A673 (cell line): ENCODE measurements at regions not wholly inside any gene's neighbourhood (a gene's known extent, or its start where the extent isn't known, plus 50 kb on each side); places are given as distances from the start of the nearest gene placed in this dataset.

ENCODE experiments used
- BruUV-seq: library from RNA; stranded (reverse); fragments of 400-500 nt; replicated peaks from 2 replicates; lab custom pipeline; 2021; lab: Mats Ljungman, UMichigan
- CTCF ChIA-PET: fragments of 300-600 bp; sonication (Branson Sonifier 250); formaldehyde crosslinking; loops from one replicate; lab custom pipeline; 2022; ENCODE audit warnings: antibody characterized with exemption; lab: Charles Lee
- POLR2A ChIA-PET: fragments of 300-600 bp; sonication (Branson Sonifier 250); formaldehyde crosslinking; loops from one replicate; lab custom pipeline; 2022; ENCODE audit warnings: antibody characterized with exemption; ENCODE audit not compliant: low non-redundant PET; lab: Charles Lee
- DNase-seq: peaks from one replicate; pipeline ENCODE4 v3.0.0-alpha.2; 2015; ENCODE audit warnings: low spot score
- H3K27ac ChIP-seq: fragments of 200-600 bp; sonication (generic); 2 replicates; pipeline ENCODE4 v1.5.1; 2016; ENCODE audit warnings: mixed run types, low read depth, mild to moderate bottlenecking, mixed read lengths, antibody characterized with exemption, low read length; ENCODE audit not compliant: poor library complexity, severe bottlenecking
- H3K27me3 ChIP-seq: fragments of 200-600 bp; sonication (generic); replicated peaks from 2 replicates; pipeline ENCODE4 v1.6.1; 2017; ENCODE audit warnings: mixed run types, low read depth, mild to moderate bottlenecking, mixed read lengths, antibody characterized with exemption, low read length; ENCODE audit not compliant: insufficient read depth, poor library complexity
- H3K36me3 ChIP-seq: fragments of 200-600 bp; sonication (generic); 2 replicates; pipeline ENCODE4 v1.6.1; 2016; ENCODE audit warnings: mixed run types, mild to moderate bottlenecking, mixed read lengths, antibody characterized with exemption, low read length; ENCODE audit not compliant: insufficient read depth, poor library complexity, severe bottlenecking
- H3K4me1 ChIP-seq: fragments of 200-600 bp; sonication (generic); 2 replicates; pipeline ENCODE4 v1.6.1; 2017; ENCODE audit warnings: mixed run types, mild to moderate bottlenecking, mixed read lengths, antibody characterized with exemption, low read length; ENCODE audit not compliant: insufficient read depth, poor library complexity, severe bottlenecking
- H3K4me3 ChIP-seq: fragments of 200-600 bp; sonication (generic); 2 replicates; pipeline ENCODE4 v1.5.1; 2016; ENCODE audit warnings: low read depth, mixed run types, mild to moderate bottlenecking, mixed read lengths, low read length; ENCODE audit not compliant: poor library complexity, severe bottlenecking
- H3K9me3 ChIP-seq: fragments of 200-600 bp; sonication (generic); 2 replicates; pipeline ENCODE4 v1.6.1; 2016; ENCODE audit warnings: mixed run types, low read depth, mild to moderate bottlenecking, mixed read lengths, antibody characterized with exemption, low read length; ENCODE audit not compliant: poor library complexity, severe bottlenecking
- EZH2 ChIP-seq: fragments of 200-600 bp; sonication (generic); IDR thresholded peaks from 2 replicates; pipeline ENCODE4 v1.6.1; 2017; ENCODE audit warnings: borderline replicate concordance, low read depth, mild to moderate bottlenecking, mixed read lengths, antibody characterized with exemption, low read length; ENCODE audit not compliant: poor library complexity, severe bottlenecking
- intact Hi-C: fragments of 100-400 bp; cut with micrococcal nuclease; formaldehyde crosslinking; loops from one replicate; pipeline ENCODE4 v1.10.0; 2022; ENCODE audit not compliant: unreplicated experiment
- TF ChIP-seq, protein P1 (sequence below): fragments of 300-800, 200-600 bp; sonication (generic); conservative IDR thresholded peaks from 2 replicates; pipeline ENCODE4 v1.5.1; 2017; ENCODE audit warnings: low read depth, mild to moderate bottlenecking, antibody characterized with exemption, low read length, moderate library complexity, mixed read lengths

DNA sequence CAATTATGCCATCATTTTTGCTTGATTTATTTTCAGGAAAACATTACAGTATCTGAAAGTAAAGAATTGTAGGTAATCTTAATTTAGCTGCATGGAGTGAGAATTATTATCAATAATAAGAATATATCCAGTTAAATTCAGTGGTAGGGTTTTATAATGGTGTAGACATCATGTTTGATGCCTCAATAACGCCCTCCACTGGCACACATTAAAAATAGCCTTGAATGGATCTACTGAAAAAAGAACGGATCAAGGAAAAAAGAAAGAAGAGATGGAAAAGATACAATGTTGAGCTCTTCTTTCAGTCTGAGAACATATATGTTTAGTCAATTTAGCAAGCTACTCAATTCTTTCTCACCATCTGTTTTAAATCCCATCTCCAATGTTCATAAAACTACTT is 319.2 kb downstream of the CDC14C start:
- intact Hi-C loops = no loop called here
- DNase-seq = no peak
- POLR2A ChIA-PET = no interaction called here
- CTCF ChIA-PET = no interaction called here
- H3K36me3 ChIP-seq = no peaks in the 10 kb centered on the region
- H3K27me3 ChIP-seq = no peaks in the 10 kb centered on the region
- H3K4me1 ChIP-seq = no peaks in the 10 kb centered on the region
- no TSS peak for BruUV-seq
- H3K4me3 ChIP-seq = no peak overlapping the region
- TF ChIP-seq EZH2 = no peak
- TF ChIP-seq, protein P1, sequence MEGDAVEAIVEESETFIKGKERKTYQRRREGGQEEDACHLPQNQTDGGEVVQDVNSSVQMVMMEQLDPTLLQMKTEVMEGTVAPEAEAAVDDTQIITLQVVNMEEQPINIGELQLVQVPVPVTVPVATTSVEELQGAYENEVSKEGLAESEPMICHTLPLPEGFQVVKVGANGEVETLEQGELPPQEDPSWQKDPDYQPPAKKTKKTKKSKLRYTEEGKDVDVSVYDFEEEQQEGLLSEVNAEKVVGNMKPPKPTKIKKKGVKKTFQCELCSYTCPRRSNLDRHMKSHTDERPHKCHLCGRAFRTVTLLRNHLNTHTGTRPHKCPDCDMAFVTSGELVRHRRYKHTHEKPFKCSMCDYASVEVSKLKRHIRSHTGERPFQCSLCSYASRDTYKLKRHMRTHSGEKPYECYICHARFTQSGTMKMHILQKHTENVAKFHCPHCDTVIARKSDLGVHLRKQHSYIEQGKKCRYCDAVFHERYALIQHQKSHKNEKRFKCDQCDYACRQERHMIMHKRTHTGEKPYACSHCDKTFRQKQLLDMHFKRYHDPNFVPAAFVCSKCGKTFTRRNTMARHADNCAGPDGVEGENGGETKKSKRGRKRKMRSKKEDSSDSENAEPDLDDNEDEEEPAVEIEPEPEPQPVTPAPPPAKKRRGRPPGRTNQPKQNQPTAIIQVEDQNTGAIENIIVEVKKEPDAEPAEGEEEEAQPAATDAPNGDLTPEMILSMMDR = peak; percentile 22; the same call in 1 of the 2 replicates
- H3K27ac ChIP-seq = no peak overlapping the region
- peaks cover 7% of the 10 kb centered on the region for H3K9me3 ChIP-seq

- H3K27ac ChIP-seq = no peak overlapping the region
- TF ChIP-seq, protein P1 = no peak
- TF ChIP-seq EZH2 = no peak
- ChIA-PET POLR2A (no interaction called here), CTCF (no interaction called here)
- no peak overlapping the region for H3K4me3 ChIP-seq
- no peaks in the 10 kb centered on the region for H3K36me3 ChIP-seq
- no peaks in the 10 kb centered on the region for H3K27me3 ChIP-seq
- no peaks in the 10 kb centered on the region for H3K4me1 ChIP-seq
- intact Hi-C loops = no loop called here
- no TSS peak for BruUV-seq
- DNase-seq = no peak
- H3K9me3 ChIP-seq = no peaks in the 10 kb centered on the region
Observed at GRCh38 chr7:49244543-49244942, 320.2 kb downstream of the CDC14C start.

GRCh38 chr7:49245062-49245461 is 320.7 kb downstream of the CDC14C start:
- no peak overlapping the region for H3K27ac ChIP-seq
- no TSS peak for BruUV-seq
- H3K36me3 ChIP-seq = no peaks in the 10 kb centered on the region
- intact Hi-C loops = no loop called here
- no peak for DNase-seq
- H3K4me3 ChIP-seq = no peak overlapping the region
- H3K4me1 ChIP-seq = no peaks in the 10 kb centered on the region
- ChIA-PET CTCF (no interaction called here), POLR2A (no interaction called here)
- no peaks in the 10 kb centered on the region for H3K9me3 ChIP-seq
- TF ChIP-seq, protein P1 = no peak
- no peak for TF ChIP-seq EZH2
- H3K27me3 ChIP-seq = no peaks in the 10 kb centered on the region
